HG03025 (cell line): ENCODE measurements at regions not wholly inside any gene's neighbourhood (a gene's known extent, or its start where the extent isn't known, plus 50 kb on each side); places are given as distances from the start of the nearest gene placed in this dataset.

Experiments
- ATAC-seq: cut with Tn5 transposase; IDR thresholded peaks from one replicate; pipeline ENCODE4 v1.9.1; 2021; ENCODE audit warnings: mild to moderate bottlenecking, moderate library complexity; ENCODE audit not compliant: unreplicated experiment, low FRiP score

- no peak for ATAC-seq
Measured at GRCh38 chr11:11789735-11790369, 51.9 kb upstream of the USP47 start.

GRCh38 chr11:11788063-11788710 lies 53.6 kb upstream of the USP47 start:
- ATAC-seq = no peak

DNA sequence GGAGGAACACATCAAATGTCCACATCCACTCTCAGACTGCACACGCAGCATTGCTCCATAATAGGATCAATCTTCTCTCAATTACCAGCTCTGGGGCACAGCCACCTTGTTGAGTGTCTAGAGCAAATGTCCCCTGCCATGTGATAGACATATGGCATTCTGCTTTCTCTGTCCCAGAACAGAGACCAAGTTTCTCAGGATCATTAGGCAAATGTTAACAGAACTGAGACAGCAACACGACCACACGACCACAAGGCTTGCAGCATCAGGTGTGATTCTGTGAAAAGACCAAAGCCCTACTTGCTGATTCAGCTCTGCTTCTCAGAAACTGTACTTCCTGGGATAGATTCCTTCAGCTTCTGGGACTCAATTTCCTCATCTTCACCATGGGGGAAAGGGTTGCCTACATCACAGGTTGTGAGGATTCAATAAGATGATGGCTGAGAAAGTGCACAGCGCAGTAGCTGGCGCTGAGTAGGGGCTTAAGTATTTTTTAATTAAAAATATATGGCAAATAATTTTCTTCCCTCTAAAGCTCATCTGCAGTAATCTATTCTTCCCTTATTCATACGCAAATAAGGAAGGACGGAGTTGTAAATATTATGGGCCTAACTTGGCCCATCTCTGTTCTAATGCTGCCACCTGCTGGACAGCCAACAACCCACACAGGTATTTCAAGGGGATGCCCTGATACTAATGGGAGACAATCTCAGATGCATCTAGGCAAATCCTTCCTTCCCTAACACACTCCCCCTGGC lies 54.3 kb upstream of the USP47 start:
- ATAC-seq = peak; percentile 65

DNA sequence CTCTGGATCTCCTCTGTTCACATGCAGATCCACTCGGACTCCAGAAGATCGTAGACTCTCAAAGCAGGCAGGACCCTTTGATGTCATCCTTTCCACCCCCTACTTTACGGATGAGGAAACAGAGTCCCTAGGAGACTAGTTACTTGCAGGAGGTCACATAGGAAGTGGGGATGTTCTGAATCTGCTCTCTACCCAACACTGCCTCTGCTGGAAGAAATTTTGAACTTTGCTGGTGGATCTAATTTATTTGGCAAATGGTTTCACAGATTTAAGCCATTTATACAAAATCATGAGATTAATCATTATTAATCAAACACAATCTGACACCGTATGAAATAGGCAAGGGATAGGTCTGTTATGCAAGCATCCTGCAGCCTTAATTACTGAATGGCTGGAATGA lies 55.0 kb upstream of the USP47 start:
- no peak for ATAC-seq

- ATAC-seq = no peak
Measured at GRCh38 chr11:11786234-11786633, 55.5 kb upstream of the USP47 start.

DNA sequence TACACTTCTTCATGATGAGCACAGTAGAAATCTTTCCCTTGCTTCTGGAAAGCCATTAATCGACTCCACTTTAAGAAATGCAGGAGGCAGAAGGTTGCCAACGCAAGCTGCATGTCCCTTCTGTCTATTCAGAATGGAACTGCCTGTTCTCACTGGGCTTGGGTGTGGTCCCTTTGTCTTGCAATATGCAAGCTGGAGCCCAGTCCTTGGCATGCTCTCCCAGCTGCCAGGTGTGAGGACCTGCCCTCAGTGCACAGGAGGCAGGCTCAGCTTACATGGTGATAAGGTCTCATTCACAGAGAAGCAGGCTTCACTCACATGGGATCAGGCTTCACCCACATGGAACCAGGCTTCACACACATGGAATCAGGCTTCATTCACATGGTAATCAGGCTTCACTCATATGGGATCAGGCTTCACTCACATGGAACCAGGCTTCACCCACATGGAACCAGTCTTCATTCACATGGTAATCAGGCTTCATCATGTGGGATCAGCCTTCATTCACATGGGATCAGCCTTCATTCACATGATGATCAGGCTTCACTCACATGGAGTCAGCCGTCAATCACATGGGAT lies 59.2 kb upstream of the USP47 start:
- no peak for ATAC-seq

GRCh38 chr11:11780858-11781257 lies 60.9 kb upstream of the USP47 start:
- no peak for ATAC-seq

DNA sequence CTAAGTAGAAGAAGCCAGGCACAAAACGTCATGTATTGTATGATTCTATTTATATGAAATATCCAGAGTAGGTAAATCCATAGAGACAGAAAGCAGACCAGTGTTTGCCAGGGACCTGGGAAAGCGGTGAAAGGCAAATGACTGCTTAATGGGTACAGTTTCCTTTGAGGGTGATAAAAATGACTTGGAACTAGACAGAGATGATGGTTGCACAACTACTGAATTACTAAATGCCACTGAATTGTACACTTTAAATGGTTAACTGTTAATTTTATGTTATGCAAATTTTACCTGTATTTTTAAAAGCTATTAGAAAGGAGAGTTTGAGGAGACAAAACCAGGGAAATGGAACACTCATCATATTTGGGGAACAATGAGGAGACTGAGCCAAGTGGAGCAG lies 61.8 kb upstream of the USP47 start:
- ATAC-seq = no peak

DNA sequence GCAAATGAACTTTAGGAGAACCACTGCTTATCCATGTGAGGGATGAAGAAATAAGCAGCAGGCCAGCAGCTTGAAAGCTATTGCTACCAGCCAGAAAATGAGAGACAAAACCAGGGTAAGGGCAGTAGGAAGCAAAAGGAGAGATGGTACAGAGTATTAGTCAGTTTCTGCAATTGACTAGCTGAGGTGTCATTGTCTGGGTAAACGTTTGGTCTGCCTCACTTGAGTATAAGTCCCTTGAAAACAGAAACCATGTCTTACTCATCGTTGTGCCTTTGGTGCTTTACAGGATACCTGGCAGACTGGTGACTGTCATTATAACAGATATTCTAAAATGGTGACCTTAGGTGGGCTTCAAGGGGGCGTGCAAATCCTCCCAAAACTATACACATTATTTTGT lies 63.9 kb upstream of the USP47 start:
- no peak for ATAC-seq

DNA sequence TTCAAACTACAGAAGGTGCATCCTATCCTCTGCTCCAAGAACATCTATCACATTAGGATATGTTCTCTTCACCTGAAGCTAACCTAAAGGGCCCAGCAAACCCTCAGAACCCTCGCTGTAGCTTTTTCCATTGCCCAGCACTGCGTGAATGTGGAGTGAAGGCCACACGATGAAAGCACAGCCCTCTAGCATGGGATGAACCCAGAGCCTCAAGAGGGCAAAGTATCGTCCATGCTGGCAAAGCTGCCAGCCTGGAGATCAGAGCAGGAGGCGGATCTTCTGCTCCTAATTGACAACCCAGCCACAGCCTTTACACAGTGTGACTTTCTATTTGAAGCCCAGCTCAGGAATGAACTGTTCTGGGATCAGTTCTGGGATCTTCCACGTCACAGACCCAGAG lies 65.1 kb upstream of the USP47 start:
- no peak for ATAC-seq

GRCh38 chr11:11774928-11775327 lies 66.8 kb upstream of the USP47 start:
- ATAC-seq = no peak

- ATAC-seq = no peak
Measured at GRCh38 chr11:11772865-11773515, 68.8 kb upstream of the USP47 start.

DNA sequence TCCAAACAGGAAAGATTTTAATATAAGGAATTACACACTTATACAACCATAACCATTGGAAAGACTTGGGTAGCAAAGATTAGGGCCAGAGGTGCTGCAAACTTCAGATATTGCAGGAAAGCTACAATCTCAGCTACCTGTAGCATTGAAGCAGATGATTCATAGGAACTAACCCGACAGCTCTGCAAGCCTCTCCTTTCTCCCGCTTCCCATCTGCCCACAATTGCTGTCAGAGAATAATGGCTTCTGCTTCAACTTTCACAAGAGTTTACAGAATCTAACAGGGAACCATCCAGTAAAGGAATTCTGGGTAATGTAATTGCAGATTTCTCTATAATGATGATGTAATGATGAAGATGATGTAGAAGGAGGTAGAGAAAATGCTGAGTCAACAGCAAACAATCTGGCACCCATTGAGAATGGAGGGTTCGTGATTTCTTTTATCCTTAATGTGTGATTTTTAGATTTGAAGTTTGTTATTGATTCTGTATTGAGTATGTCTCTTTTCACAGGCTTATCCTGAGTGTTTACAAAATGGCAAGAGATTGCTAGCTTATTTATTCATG lies 70.8 kb upstream of the USP47 start:
- ATAC-seq = no peak

DNA sequence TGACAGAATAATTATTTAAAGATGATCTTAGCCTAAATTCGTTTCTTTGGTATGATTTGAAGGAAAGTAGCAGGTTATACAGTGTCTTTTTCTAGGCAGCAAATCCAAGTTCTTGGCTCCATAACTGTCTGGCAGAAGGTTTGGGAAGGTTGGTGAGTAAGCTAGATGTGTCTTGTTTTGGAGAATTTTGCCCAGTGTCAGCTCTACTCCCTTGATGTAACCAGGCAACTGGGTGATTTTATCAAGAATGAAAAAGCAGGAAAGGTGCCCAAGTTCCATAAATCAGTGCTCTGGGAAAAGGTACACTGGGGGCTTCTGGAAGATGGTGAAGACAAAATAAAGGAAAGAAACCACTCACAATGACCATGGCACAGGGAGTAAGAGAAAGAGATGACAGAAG lies 71.5 kb upstream of the USP47 start:
- ATAC-seq = no peak

GRCh38 chr11:11769782-11770181 lies 72.0 kb upstream of the USP47 start:
- no peak for ATAC-seq

- ATAC-seq = no peak
Measured at GRCh38 chr11:11769362-11769761, 72.4 kb upstream of the USP47 start.

DNA sequence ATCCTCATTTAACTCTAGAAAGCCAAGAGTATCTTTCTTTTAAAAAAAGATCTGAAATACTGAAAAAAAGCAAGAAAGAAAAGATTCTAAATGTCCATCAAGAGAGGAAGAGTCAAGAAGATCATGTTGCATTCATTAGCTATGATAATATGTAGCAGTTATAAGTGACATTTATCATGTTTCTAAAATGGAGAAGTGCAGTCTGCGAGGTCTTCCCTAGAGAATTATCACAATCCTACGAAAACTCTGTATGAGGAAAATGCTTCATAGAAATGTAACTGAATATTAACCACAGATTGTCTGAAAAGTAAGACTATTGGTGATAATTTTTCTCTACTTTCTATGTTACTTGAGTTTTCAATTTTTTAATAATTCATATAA lies 77.4 kb upstream of the USP47 start:
- ATAC-seq = no peak

DNA sequence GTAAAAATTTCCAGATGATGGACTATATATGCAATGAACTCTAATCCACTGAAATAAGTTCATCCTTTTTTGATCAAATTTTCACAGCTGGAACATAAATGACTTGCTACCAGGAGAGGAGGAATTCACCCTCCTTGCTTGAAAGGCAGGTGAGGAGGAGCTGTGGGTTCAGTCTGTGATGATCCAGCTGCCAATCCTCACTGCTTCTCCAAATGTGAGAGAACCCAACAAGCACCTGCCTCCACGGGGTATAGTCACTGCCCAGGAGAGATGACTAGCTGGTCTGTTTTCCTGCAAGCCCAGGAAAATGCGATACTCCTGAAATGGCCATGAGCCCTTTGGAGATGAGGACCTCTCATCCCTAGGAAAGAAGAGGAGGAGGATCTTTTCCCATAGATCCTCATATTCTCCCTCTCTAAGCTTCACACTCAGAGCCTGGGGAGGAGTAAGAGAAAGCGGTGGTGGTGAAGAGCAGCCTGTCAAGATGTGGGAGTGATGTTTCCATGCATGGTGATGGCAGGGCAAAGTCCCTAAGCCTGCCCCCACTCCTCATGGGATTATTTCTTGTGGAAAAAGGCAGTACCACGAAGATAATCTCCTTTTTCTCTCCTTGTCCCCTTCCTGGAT lies 77.9 kb upstream of the USP47 start:
- ATAC-seq = no peak

GRCh38 chr11:11760838-11761237 lies 80.9 kb upstream of the USP47 start:
- ATAC-seq = no peak

GRCh38 chr11:11758603-11759196 lies 83.1 kb upstream of the USP47 start:
- no peak for ATAC-seq
